ENCODE measurements at regions not wholly inside any gene's neighbourhood (a gene's known extent, or its start where the extent isn't known, plus 50 kb on each side); places are given as distances from the start of the nearest gene placed in this dataset.

DNA sequence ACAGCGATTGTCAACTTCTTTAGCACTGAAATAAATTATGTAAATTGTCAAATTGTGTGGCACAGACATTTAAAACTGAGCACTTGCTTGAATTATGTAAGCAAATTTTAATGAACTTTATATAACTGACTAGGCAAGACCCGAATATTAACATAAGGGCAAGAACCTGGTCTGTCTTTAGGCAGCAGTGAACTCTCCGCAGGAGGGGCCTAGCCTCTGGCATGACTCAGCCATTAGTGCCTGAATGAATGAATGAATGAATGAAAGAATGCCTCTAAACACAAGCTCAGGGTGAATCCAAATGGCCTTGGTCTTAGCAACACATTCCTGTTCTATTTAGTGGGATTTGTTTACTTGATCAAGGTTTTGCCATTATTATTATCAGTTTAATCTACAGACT is 654.7 kb upstream of the ARGLU1 start:
- TF ChIP-seq ZFP69B (tag by site-specific recombination; IDR thresholded peaks at IDR 0.05) (no peak), ZBTB20 (tag by site-specific recombination; IDR thresholded peaks at IDR 0.05) (no peak), ZNF549 (tag by site-specific recombination; IDR thresholded peaks at IDR 0.05) (no peak), ZNF274 (IDR thresholded peaks at IDR 0.05; ENCODE audit: low read length) (no peak), ZNF274 (tag by site-specific recombination; IDR thresholded peaks at IDR 0.05; ENCODE audit: borderline replicate concordance) (no peak), ZNF747 (tag by site-specific recombination; IDR thresholded peaks at IDR 0.05) (no peak), ZBTB26 (tag by site-specific recombination; optimal IDR thresholded peaks at IDR 0.05) (no peak)
- TF ChIP-seq, protein P1, sequence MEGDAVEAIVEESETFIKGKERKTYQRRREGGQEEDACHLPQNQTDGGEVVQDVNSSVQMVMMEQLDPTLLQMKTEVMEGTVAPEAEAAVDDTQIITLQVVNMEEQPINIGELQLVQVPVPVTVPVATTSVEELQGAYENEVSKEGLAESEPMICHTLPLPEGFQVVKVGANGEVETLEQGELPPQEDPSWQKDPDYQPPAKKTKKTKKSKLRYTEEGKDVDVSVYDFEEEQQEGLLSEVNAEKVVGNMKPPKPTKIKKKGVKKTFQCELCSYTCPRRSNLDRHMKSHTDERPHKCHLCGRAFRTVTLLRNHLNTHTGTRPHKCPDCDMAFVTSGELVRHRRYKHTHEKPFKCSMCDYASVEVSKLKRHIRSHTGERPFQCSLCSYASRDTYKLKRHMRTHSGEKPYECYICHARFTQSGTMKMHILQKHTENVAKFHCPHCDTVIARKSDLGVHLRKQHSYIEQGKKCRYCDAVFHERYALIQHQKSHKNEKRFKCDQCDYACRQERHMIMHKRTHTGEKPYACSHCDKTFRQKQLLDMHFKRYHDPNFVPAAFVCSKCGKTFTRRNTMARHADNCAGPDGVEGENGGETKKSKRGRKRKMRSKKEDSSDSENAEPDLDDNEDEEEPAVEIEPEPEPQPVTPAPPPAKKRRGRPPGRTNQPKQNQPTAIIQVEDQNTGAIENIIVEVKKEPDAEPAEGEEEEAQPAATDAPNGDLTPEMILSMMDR (tag by site-specific recombination; IDR thresholded peaks at IDR 0.05) = no peak
- TF ChIP-seq, protein P2, sequence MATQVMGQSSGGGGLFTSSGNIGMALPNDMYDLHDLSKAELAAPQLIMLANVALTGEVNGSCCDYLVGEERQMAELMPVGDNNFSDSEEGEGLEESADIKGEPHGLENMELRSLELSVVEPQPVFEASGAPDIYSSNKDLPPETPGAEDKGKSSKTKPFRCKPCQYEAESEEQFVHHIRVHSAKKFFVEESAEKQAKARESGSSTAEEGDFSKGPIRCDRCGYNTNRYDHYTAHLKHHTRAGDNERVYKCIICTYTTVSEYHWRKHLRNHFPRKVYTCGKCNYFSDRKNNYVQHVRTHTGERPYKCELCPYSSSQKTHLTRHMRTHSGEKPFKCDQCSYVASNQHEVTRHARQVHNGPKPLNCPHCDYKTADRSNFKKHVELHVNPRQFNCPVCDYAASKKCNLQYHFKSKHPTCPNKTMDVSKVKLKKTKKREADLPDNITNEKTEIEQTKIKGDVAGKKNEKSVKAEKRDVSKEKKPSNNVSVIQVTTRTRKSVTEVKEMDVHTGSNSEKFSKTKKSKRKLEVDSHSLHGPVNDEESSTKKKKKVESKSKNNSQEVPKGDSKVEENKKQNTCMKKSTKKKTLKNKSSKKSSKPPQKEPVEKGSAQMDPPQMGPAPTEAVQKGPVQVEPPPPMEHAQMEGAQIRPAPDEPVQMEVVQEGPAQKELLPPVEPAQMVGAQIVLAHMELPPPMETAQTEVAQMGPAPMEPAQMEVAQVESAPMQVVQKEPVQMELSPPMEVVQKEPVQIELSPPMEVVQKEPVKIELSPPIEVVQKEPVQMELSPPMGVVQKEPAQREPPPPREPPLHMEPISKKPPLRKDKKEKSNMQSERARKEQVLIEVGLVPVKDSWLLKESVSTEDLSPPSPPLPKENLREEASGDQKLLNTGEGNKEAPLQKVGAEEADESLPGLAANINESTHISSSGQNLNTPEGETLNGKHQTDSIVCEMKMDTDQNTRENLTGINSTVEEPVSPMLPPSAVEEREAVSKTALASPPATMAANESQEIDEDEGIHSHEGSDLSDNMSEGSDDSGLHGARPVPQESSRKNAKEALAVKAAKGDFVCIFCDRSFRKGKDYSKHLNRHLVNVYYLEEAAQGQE (tag by site-specific recombination; IDR thresholded peaks at IDR 0.05) = no peak
